GM12878 (cell line): ENCODE measurements at regions not wholly inside any gene's neighbourhood (a gene's known extent, or its start where the extent isn't known, plus 50 kb on each side); places are given as distances from the start of the nearest gene placed in this dataset.

Experiments used
- ATF2 ChIP-seq: IDR thresholded peaks from 2 replicates; pipeline ENCODE4 v1.6.1; 2012; ENCODE audit warnings: low read length, inconsistent platforms
- CEBPZ ChIP-seq: fragments of 150-350 bp; IDR thresholded peaks from 2 replicates; pipeline ENCODE4 v1.6.1; 2016; ENCODE audit warnings: low read depth, low read length
- CTCF ChIP-seq, 3 experiments: IDR thresholded peaks in 2 of 3; conservative IDR thresholded peaks in 1 of 3; 2 replicates each; pipeline ENCODE4 v1.5.1; 2011; ENCODE audit warnings: low read depth in 3 of 3, low read length in 3 of 3, mild to moderate bottlenecking in 3 of 3, control low read depth in 2 of 3, moderate library complexity in 2 of 3, inconsistent platforms in 1 of 3, mixed read lengths in 1 of 3; ENCODE audit not compliant: control insufficient read depth in 2 of 3, insufficient read depth in 1 of 3; ENCODE audit errors: extremely low read depth in 1 of 3
- JUND ChIP-seq: IDR thresholded peaks from 2 replicates; pipeline ENCODE4 v1.6.1; 2012; ENCODE audit warnings: low read depth, mild to moderate bottlenecking, low read length, improper control_type of control experiment, moderate library complexity
- POLR2AphosphoS5 ChIP-seq: IDR thresholded peaks from 2 replicates; pipeline ENCODE4 v1.6.1; 2011; ENCODE audit warnings: mild to moderate bottlenecking, low read length, inconsistent platforms
- RAD21 ChIP-seq: IDR thresholded peaks from 2 replicates; pipeline ENCODE4 v1.6.1; 2011; ENCODE audit warnings: mild to moderate bottlenecking, low read depth, low read length, moderate library complexity; ENCODE audit not compliant: insufficient read depth
- SREBF2 ChIP-seq: IDR thresholded peaks from 2 replicates; pipeline ENCODE4 v1.6.1; 2012; ENCODE audit warnings: mild to moderate bottlenecking, low read length
- TAF1 ChIP-seq: IDR thresholded peaks from 2 replicates; pipeline ENCODE4 v1.6.1; 2011; ENCODE audit warnings: mild to moderate bottlenecking, low read depth, low read length, borderline replicate concordance
- ZBED1 ChIP-seq: IDR thresholded peaks from 2 replicates; pipeline ENCODE4 v1.6.1; 2016; ENCODE audit warnings: borderline replicate concordance
- ZNF384 ChIP-seq: IDR thresholded peaks from 2 replicates; pipeline ENCODE4 v1.6.1; 2012; ENCODE audit warnings: low read depth, mild to moderate bottlenecking, low read length, improper control_type of control experiment, borderline replicate concordance
- ZSCAN29 ChIP-seq: fragments of 450-650 bp; IDR thresholded peaks from 2 replicates; pipeline ENCODE4 v1.6.1; 2017; ENCODE audit warnings: mild to moderate bottlenecking, moderate library complexity

GRCh38 chr5:2511126-2511525 lies 240.4 kb downstream of the IRX2 start:
- TF ChIP-seq POLR2AphosphoS5: no peak
- TF ChIP-seq CEBPZ: no peak
- no peak for TF ChIP-seq ZSCAN29
- no peak for TF ChIP-seq CTCF (IDR thresholded peaks at IDR 0.05 in 2 of 3, conservative IDR thresholded peaks at IDR 0.05 in 1 of 3; ENCODE audit: control insufficient read depth in 2 of 3, extremely low read depth in 1 of 3, insufficient read depth in 1 of 3, low read depth in 3 of 3, low read length in 3 of 3)
- TF ChIP-seq ATF2: no peak
- no peak for TF ChIP-seq TAF1
- no peak for TF ChIP-seq RAD21
- no peak for TF ChIP-seq JUND
- TF ChIP-seq ZNF384: no peak
- TF ChIP-seq SREBF2: no peak
- no peak for TF ChIP-seq ZBED1
